Astrocyte of the hippocampus (primary cell): ENCODE measurements at regions not wholly inside any gene's neighbourhood (a gene's known extent, or its start where the extent isn't known, plus 50 kb on each side); places are given as distances from the start of the nearest gene placed in this dataset.
"Not testable (repeated sequence)": the region's sequence is repeated elsewhere in the genome, so short reads cannot be mapped to it uniquely, and the experiment has no call there.

ENCODE experiments used
- DNase-seq: peaks from one replicate; pipeline ENCODE4 v3.0.0; 2011; ENCODE audit warnings: low read depth, low spot score

GRCh38 chr17:77086433-77087010 lies 54.2 kb upstream of the SEC14L1 start:
- peak; percentile 89 for DNase-seq

GRCh38 chr17:77087650-77088454 lies 52.9 kb upstream of the SEC14L1 start:
- no peak for DNase-seq

- peak; percentile 98 for DNase-seq
These were observed 52.2 kb upstream of the SEC14L1 start for GRCh38 chr17:77088455-77089123.

DNA sequence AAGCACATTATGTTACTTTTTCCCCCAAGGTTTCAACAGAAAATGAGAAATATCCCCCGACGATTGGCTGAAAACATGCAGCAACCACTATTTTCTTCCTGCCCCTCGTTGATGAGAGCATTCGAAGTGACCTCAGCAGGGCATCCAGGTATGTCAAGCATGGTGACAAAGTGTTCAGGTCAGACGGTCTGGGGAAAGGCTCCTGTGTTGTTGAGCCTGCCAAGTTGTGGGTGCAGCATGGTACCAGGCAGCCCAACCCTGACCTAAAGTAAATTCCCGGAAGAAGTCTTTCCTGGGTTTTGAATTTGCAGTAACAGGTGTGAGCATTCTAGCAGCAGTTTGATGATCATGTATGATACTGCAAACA lies 51.7 kb upstream of the SEC14L1 start:
- peak; percentile 38 for DNase-seq

GRCh38 chr17:77089949-77090348 lies 50.8 kb upstream of the SEC14L1 start:
- not testable (repeated sequence) for DNase-seq

GRCh38 chr17:77090476-77090875 lies 50.3 kb upstream of the SEC14L1 start:
- DNase-seq = no peak
